Stimulated activated naive CD8-positive, alpha-beta T cell treated with anti-CD3 and anti-CD28 coated beads, Interleukin-15, Interleukin-2, amounts not matched to agents 100 ng/mL and 50 ng/mL, for 24 hours (primary cell): ENCODE measurements at regions not wholly inside any gene's neighbourhood (a gene's known extent, or its start where the extent isn't known, plus 50 kb on each side); places are given as distances from the start of the nearest gene placed in this dataset.

Source experiments
- H3K27ac Mint-ChIP-seq: one replicate; pipeline ENCODE4 v1.8.0; 2021; ENCODE audit warnings: mild to moderate bottlenecking, mixed read lengths
- H3K27me3 Mint-ChIP-seq: one replicate; pipeline ENCODE4 v1.8.0; 2021; ENCODE audit warnings: mixed read lengths
- H3K36me3 Mint-ChIP-seq: one replicate; pipeline ENCODE4 v1.8.0; 2021; ENCODE audit warnings: low read depth, mixed read lengths
- H3K4me1 Mint-ChIP-seq: one replicate; pipeline ENCODE4 v1.8.0; 2021; ENCODE audit warnings: low read depth, mixed read lengths
- H3K4me3 Mint-ChIP-seq: one replicate; pipeline ENCODE4 v1.8.0; 2021; ENCODE audit warnings: mild to moderate bottlenecking, mixed read lengths
- H3K9me3 Mint-ChIP-seq: one replicate; pipeline ENCODE4 v1.8.0; 2021; ENCODE audit warnings: mixed read lengths

DNA sequence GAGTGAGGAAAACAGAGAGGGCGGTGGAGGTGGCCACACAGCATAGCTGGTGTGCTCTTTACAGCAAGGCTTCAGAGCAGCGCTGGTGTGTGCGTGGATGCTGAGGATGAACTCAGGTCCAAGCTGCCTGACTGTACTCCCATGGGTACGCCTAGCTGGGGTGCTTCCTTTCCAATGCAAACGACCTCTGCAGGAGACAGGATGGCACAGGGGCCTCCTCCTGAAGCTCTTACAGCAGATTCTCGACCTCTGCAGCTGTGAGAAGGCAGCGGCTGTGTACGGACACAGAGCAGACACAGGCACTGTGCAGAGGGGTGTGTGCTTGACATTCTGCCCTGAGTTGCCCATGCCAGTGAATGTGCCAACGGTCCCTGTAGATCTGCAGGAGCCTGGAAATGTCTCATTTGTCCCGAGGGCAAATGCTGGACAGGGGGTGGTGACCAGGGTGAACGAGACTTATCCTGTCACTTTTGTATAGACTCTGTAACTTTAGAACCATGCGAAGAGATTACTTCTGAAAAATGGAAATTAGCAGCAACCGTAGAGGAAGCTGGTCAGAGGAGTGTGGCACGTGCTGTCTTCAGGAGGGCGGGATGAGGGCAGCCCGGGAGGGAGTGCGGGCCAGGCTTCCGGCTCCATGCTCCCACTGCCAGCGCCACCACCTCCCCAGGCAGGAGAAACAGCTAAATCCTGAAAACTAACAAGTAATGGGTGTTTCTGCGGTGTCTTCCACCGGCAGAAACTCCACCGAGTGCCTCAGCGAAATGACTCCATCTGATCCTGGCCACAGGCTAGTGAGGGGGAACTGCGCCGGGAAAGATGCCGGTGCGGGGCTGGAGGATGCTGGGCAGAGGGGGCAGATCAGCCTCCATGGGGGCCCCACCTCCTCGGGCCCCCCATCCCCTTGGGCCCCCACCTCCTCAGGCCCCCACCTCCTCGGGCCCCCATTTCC is 120.9 kb upstream of the RPS6KA2 start:
- Mint-ChIP-seq H3K27ac (no peak overlapping the region), H3K4me3 (no peak overlapping the region)

GRCh38 chr6:166745801-166746668 is 119.0 kb upstream of the RPS6KA2 start:
- no peaks in the 10 kb centered on the region for H3K36me3 Mint-ChIP-seq
- H3K9me3 Mint-ChIP-seq: no peaks in the 10 kb centered on the region
- no peak overlapping the region for H3K4me3 Mint-ChIP-seq
- H3K27me3 Mint-ChIP-seq: peaks cover 4% of the 10 kb centered on the region
- no peak overlapping the region for H3K27ac Mint-ChIP-seq
- peaks cover 9% of the 10 kb centered on the region for H3K4me1 Mint-ChIP-seq

More for the DNA sequence above, 120.9 kb upstream of the RPS6KA2 start:
- peaks cover 4% of the 10 kb centered on the region for H3K27me3 Mint-ChIP-seq
- no peaks in the 10 kb centered on the region for H3K9me3 Mint-ChIP-seq
- H3K36me3 Mint-ChIP-seq: no peaks in the 10 kb centered on the region
- H3K4me1 Mint-ChIP-seq: peaks cover 18% of the 10 kb centered on the region

DNA sequence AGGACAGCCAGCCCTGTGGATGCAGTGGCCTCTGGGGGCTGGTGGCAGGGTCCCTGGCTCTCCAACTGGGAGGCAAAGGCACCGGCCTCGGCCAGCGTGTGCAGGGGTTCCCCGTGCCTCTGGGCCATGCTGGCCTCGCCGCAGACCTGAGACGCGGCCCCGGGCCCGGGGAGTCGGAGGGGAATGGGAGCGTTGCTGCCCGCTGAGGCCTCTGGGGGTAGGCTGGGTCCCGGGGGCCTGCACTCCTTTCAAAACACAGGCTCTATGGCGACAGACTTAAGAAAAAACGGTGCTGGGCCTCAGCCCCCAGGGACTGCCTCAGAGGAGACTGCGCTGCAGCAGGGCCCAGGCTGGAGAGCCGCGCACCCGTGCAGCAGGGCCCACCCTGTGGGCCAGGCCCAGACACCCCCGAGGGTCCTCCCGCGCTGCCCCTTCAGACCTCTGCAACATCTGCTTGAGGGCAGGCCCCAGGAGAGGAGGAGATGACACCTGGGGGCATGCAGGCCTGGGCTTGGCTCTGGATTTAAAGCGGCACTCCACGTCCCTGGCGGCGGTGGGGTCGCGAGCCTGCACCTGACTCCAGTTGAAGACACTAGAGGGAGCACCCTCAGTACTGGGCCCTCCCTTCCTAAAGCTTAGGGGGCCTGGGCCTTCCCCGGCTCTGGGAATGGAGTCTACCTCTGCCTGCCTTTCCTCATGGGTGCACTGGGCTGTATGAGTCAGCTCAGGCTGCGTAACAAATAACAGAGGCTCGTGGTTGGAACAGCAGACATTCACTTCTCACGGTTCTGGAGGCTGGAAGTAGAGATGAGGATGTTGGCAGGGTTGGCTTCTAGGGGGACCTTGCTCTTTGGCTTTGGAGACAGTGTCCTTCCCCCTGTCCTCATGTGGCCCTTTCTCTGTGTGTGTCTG is 117.4 kb upstream of the RPS6KA2 start:
- H3K36me3 Mint-ChIP-seq: no peaks in the 10 kb centered on the region
- no peaks in the 10 kb centered on the region for H3K9me3 Mint-ChIP-seq
- H3K4me1 Mint-ChIP-seq: peaks cover 5% of the 10 kb centered on the region
- no peaks in the 10 kb centered on the region for H3K27me3 Mint-ChIP-seq
- H3K27ac Mint-ChIP-seq: no peak overlapping the region
- no peak overlapping the region for H3K4me3 Mint-ChIP-seq

- Mint-ChIP-seq H3K4me1 (peaks cover 5% of the 10 kb centered on the region), H3K36me3 (no peaks in the 10 kb centered on the region), H3K27me3 (no peaks in the 10 kb centered on the region), H3K27ac (no peak overlapping the region), H3K9me3 (no peaks in the 10 kb centered on the region), H3K4me3 (no peak overlapping the region)
Observed at GRCh38 chr6:166743406-166744222, 116.6 kb upstream of the RPS6KA2 start.

GRCh38 chr6:166742981-166743380 is 115.9 kb upstream of the RPS6KA2 start:
- H3K27me3 Mint-ChIP-seq: no peaks in the 10 kb centered on the region
- H3K27ac Mint-ChIP-seq: no peak overlapping the region
- peaks cover 5% of the 10 kb centered on the region for H3K4me1 Mint-ChIP-seq
- no peaks in the 10 kb centered on the region for H3K36me3 Mint-ChIP-seq
- no peak overlapping the region for H3K4me3 Mint-ChIP-seq
- H3K9me3 Mint-ChIP-seq: no peaks in the 10 kb centered on the region

DNA sequence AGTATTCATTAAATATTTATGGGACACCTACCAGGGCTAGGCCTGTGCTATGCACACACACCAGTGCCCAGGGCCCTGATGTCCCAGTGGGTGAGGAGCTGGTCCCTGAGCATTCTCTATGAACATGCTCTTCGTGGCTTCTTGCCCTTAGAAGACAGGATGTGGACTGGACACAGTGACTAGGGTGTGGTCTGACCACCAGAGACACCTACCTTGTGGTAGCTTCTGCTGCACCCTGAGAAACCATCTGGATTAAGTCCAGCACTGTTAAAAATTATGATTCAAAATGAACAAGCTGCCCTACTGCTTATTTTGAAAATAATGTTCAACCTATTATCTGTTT is 112.9 kb upstream of the RPS6KA2 start:
- Mint-ChIP-seq H3K27ac (no peak overlapping the region), H3K9me3 (no peaks in the 10 kb centered on the region), H3K4me1 (peaks cover 5% of the 10 kb centered on the region), H3K27me3 (no peaks in the 10 kb centered on the region), H3K36me3 (no peaks in the 10 kb centered on the region), H3K4me3 (no peak overlapping the region)

GRCh38 chr6:166739117-166739975 is 112.3 kb upstream of the RPS6KA2 start:
- Mint-ChIP-seq H3K4me1 (peaks cover 5% of the 10 kb centered on the region), H3K27me3 (no peaks in the 10 kb centered on the region), H3K36me3 (no peaks in the 10 kb centered on the region), H3K27ac (no peak overlapping the region), H3K9me3 (no peaks in the 10 kb centered on the region), H3K4me3 (no peak overlapping the region)

- H3K4me3 Mint-ChIP-seq: no peak overlapping the region
- peaks cover 5% of the 10 kb centered on the region for H3K4me1 Mint-ChIP-seq
- no peaks in the 10 kb centered on the region for H3K9me3 Mint-ChIP-seq
- H3K27ac Mint-ChIP-seq: no peak overlapping the region
- no peaks in the 10 kb centered on the region for H3K36me3 Mint-ChIP-seq
- no peaks in the 10 kb centered on the region for H3K27me3 Mint-ChIP-seq
Observed at GRCh38 chr6:166738386-166739116, 111.5 kb upstream of the RPS6KA2 start.

DNA sequence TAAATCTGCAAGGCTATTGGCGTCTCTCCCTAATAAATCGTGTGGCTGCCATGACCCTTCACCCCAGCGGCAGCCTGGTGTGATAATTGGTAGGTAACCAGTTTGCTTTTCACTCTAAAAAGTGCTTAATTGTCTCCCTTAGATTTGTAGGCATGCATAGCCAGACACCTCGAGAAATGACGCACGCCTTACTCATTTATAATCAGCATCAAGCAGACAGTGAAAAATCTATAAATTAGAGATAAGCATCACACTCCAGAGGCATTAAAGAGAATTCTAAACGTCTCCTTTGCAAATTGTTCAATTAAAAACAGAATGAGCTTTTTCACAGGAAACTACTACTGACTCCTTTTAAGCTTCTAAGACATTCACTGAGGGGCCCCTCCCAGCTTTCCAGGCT is 110.2 kb upstream of the RPS6KA2 start:
- H3K27ac Mint-ChIP-seq: no peak overlapping the region
- no peak overlapping the region for H3K4me3 Mint-ChIP-seq
- no peaks in the 10 kb centered on the region for H3K36me3 Mint-ChIP-seq
- peaks cover 5% of the 10 kb centered on the region for H3K4me1 Mint-ChIP-seq
- H3K9me3 Mint-ChIP-seq: no peaks in the 10 kb centered on the region
- H3K27me3 Mint-ChIP-seq: no peaks in the 10 kb centered on the region

- Mint-ChIP-seq H3K4me1 (peaks cover 5% of the 10 kb centered on the region), H3K9me3 (no peaks in the 10 kb centered on the region), H3K27me3 (no peaks in the 10 kb centered on the region), H3K36me3 (no peaks in the 10 kb centered on the region), H3K27ac (no peak overlapping the region), H3K4me3 (no peak overlapping the region)
Observed at GRCh38 chr6:166736634-166737033, 109.6 kb upstream of the RPS6KA2 start.

DNA sequence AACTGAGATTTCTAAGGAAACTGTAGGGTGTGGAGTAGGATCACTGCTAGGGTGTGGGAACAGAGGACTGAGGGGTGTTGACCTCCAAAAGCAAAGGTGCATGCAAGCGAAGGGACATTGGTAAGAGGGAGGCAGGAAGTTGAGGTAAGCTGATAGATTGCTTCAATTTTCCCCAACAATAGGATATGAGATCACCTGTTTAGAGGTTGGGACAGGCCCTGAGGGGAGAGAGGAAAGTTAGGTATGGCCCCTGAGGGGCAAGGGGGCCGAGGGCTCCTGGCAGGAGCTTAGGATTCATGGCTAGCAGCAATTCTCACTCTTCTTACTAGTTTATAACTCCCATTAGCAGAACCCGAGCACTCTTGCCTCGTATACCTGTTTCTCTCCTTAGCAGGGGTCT is 106.8 kb upstream of the RPS6KA2 start:
- no peaks in the 10 kb centered on the region for H3K27me3 Mint-ChIP-seq
- H3K27ac Mint-ChIP-seq: no peak overlapping the region
- no peaks in the 10 kb centered on the region for H3K9me3 Mint-ChIP-seq
- peaks cover 8% of the 10 kb centered on the region for H3K4me1 Mint-ChIP-seq
- H3K36me3 Mint-ChIP-seq: no peaks in the 10 kb centered on the region
- H3K4me3 Mint-ChIP-seq: no peak overlapping the region

GRCh38 chr6:166729658-166730057 is 102.6 kb upstream of the RPS6KA2 start:
- Mint-ChIP-seq H3K9me3 (no peaks in the 10 kb centered on the region), H3K36me3 (no peaks in the 10 kb centered on the region), H3K4me1 (peaks cover 8% of the 10 kb centered on the region), H3K27me3 (no peaks in the 10 kb centered on the region), H3K27ac (no peak overlapping the region), H3K4me3 (no peak overlapping the region)
